ENCODE measurements at regions not wholly inside any gene's neighbourhood (a gene's known extent, or its start where the extent isn't known, plus 50 kb on each side); places are given as distances from the start of the nearest gene placed in this dataset.
A peak's percentile ranks its signal among the peaks of the same experiment; 100 is the strongest.

GRCh38 chr6:145539831-145540230, 195.5 kb downstream of the EPM2A start:
- no peak overlapping the region for H3K27ac ChIP-seq (ENCODE audit: low read depth, low read length)
- H2AFZ ChIP-seq (ENCODE audit: low read length), result peak overlapping the region; percentile 62
- H3K4me2 ChIP-seq (ENCODE audit: insufficient read depth, low read length), result peak overlapping the region; percentile 33

DNA sequence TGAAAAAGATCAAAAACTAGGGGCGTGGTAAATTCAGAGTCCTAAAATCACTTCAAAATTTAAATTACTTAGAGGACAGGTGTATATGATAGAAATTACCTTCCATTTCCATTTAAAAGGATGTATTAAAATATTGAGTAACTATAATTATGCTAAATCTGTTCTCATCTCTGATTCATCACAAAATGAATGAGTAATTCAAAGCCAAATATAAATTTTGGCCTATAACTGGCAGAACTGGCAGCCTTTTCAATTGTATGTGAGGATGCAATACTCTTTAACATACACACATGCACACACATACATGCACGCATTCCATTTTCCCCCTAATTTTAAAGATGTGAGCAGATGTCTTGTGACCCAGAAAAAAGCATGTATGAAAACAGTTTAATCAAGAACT, 194.6 kb downstream of the EPM2A start:
- DNase-seq (ENCODE audit: insufficient read length, low spot score, missing footprints), result no peak
- Histone ChIP-seq H3K36me3 (ENCODE audit: insufficient read depth, low read length) (no peaks in the 10 kb centered on the region), H3K4me3 (ENCODE audit: insufficient read depth, low read length) (no peak overlapping the region), H3K27ac (ENCODE audit: low read depth, low read length) (no peak overlapping the region), H4K20me1 (ENCODE audit: insufficient read depth, low read length) (no peaks in the 10 kb centered on the region), H3K79me2 (ENCODE audit: insufficient read depth, low read length) (no peaks in the 10 kb centered on the region), H2AFZ (ENCODE audit: low read length) (no peak overlapping the region), H3K4me2 (ENCODE audit: insufficient read depth, low read length) (no peak overlapping the region), H3K4me1 (ENCODE audit: insufficient read depth, low read length) (peaks cover 3% of the 10 kb centered on the region), H3K27me3 (ENCODE audit: insufficient read depth, low read length) (no peaks in the 10 kb centered on the region), H3K9me3 (ENCODE audit: low read depth, low read length) (no peaks in the 10 kb centered on the region)
- TF ChIP-seq, protein P1, sequence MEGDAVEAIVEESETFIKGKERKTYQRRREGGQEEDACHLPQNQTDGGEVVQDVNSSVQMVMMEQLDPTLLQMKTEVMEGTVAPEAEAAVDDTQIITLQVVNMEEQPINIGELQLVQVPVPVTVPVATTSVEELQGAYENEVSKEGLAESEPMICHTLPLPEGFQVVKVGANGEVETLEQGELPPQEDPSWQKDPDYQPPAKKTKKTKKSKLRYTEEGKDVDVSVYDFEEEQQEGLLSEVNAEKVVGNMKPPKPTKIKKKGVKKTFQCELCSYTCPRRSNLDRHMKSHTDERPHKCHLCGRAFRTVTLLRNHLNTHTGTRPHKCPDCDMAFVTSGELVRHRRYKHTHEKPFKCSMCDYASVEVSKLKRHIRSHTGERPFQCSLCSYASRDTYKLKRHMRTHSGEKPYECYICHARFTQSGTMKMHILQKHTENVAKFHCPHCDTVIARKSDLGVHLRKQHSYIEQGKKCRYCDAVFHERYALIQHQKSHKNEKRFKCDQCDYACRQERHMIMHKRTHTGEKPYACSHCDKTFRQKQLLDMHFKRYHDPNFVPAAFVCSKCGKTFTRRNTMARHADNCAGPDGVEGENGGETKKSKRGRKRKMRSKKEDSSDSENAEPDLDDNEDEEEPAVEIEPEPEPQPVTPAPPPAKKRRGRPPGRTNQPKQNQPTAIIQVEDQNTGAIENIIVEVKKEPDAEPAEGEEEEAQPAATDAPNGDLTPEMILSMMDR (IDR thresholded peaks at IDR 0.05; ENCODE audit: extremely low read depth, low read depth, low read length), result no peak

More at GRCh38 chr6:145539831-145540230, 195.5 kb downstream of the EPM2A start:
- Histone ChIP-seq H4K20me1 (ENCODE audit: insufficient read depth, low read length) (no peaks in the 10 kb centered on the region), H3K4me1 (ENCODE audit: insufficient read depth, low read length) (peaks cover 3% of the 10 kb centered on the region), H3K4me3 (ENCODE audit: insufficient read depth, low read length) (no peak overlapping the region), H3K27me3 (ENCODE audit: insufficient read depth, low read length) (no peaks in the 10 kb centered on the region), H3K9me3 (ENCODE audit: low read depth, low read length) (no peaks in the 10 kb centered on the region), H3K79me2 (ENCODE audit: insufficient read depth, low read length) (no peaks in the 10 kb centered on the region), H3K36me3 (ENCODE audit: insufficient read depth, low read length) (no peaks in the 10 kb centered on the region)
- DNase-seq (ENCODE audit: insufficient read length, low spot score, missing footprints), result no peak
- TF ChIP-seq, protein P1 (IDR thresholded peaks at IDR 0.05; ENCODE audit: extremely low read depth, low read depth, low read length), result no peak

DNA sequence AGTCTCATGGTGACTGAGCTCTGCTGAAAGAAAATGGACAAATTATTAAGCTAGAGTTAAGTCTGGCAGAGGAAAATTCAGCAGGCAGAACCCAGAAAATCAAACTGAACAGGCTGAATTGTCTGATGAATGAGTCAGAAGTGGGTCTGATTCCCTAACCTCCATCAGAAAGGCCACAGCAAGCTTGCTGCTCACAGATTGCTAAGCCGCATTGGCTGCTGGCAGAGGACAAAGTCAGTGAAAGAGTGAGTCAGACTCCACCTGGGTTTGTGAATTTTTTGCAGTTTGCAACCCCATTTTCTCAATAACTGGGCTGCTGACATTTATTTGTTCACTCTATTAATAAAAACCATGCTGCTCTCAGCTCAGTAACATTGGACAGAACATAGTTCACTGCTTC, 191.3 kb downstream of the EPM2A start:
- no peaks in the 10 kb centered on the region for H4K20me1 ChIP-seq (ENCODE audit: insufficient read depth, low read length)
- H3K27ac ChIP-seq (ENCODE audit: low read depth, low read length), result no peak overlapping the region
- TF ChIP-seq, protein P1 (IDR thresholded peaks at IDR 0.05; ENCODE audit: extremely low read depth, low read depth, low read length), result no peak
- peaks cover 3% of the 10 kb centered on the region for H3K4me1 ChIP-seq (ENCODE audit: insufficient read depth, low read length)
- H3K4me2 ChIP-seq (ENCODE audit: insufficient read depth, low read length), result no peak overlapping the region
- no peaks in the 10 kb centered on the region for H3K9me3 ChIP-seq (ENCODE audit: low read depth, low read length)
- no peak for DNase-seq (ENCODE audit: insufficient read length, low spot score, missing footprints)
- no peaks in the 10 kb centered on the region for H3K36me3 ChIP-seq (ENCODE audit: insufficient read depth, low read length)
- no peak overlapping the region for H3K4me3 ChIP-seq (ENCODE audit: insufficient read depth, low read length)
- no peaks in the 10 kb centered on the region for H3K27me3 ChIP-seq (ENCODE audit: insufficient read depth, low read length)
- no peaks in the 10 kb centered on the region for H3K79me2 ChIP-seq (ENCODE audit: insufficient read depth, low read length)
- H2AFZ ChIP-seq (ENCODE audit: low read length), result no peak overlapping the region

GRCh38 chr6:145544514-145544913, 190.8 kb downstream of the EPM2A start:
- Histone ChIP-seq H3K4me2 (ENCODE audit: insufficient read depth, low read length) (no peak overlapping the region), H3K36me3 (ENCODE audit: insufficient read depth, low read length) (no peaks in the 10 kb centered on the region), H3K4me1 (ENCODE audit: insufficient read depth, low read length) (peaks cover 3% of the 10 kb centered on the region), H2AFZ (ENCODE audit: low read length) (no peak overlapping the region), H3K79me2 (ENCODE audit: insufficient read depth, low read length) (no peaks in the 10 kb centered on the region), H3K4me3 (ENCODE audit: insufficient read depth, low read length) (no peak overlapping the region), H3K27ac (ENCODE audit: low read depth, low read length) (no peak overlapping the region), H3K9me3 (ENCODE audit: low read depth, low read length) (no peaks in the 10 kb centered on the region), H3K27me3 (ENCODE audit: insufficient read depth, low read length) (no peaks in the 10 kb centered on the region), H4K20me1 (ENCODE audit: insufficient read depth, low read length) (no peaks in the 10 kb centered on the region)
- TF ChIP-seq, protein P1 (IDR thresholded peaks at IDR 0.05; ENCODE audit: extremely low read depth, low read depth, low read length), result no peak
- DNase-seq (ENCODE audit: insufficient read length, low spot score, missing footprints), result no peak

Data from osteoblast (primary cell).